Heart left ventricle (tissue), 16 donors: ENCODE measurements at regions not wholly inside any gene's neighbourhood (a gene's known extent, or its start where the extent isn't known, plus 50 kb on each side); places are given as distances from the start of the nearest gene placed in this dataset.

Source experiments
- ATAC-seq, 4 donors: fragments of 200-7000 bp; cut with Tn5 transposase; one replicate each; pipeline ENCODE4 v1.9.1; 2020 to 2022; ENCODE audit warnings: moderate library complexity in 4 of 4, mild to moderate bottlenecking in 3 of 4, moderate number of reproducible peaks in 1 of 4
- DNase-seq, 5 donors: peaks; one replicate each; pipeline ENCODE4 v3.0.0-alpha.2; 2020
- H3K27ac ChIP-seq, 12 donors: fragments of 200-600 bp; sonication (generic) in 4 of 12; one replicate each; pipeline versions ENCODE4 v1.5.0 to v1.8.0; 2016 to 2022; ENCODE audit warnings: mild to moderate bottlenecking in 2 of 12
- H3K27me3 ChIP-seq, 9 donors: fragments of 200-600 bp; sonication (generic) in 2 of 9; one replicate each; pipeline versions ENCODE4 v1.5.1 to v1.8.0; 2016 to 2022; ENCODE audit warnings: mild to moderate bottlenecking in 3 of 9
- H3K36me3 ChIP-seq, 9 donors: fragments of 200-600 bp; sonication (generic) in 2 of 9; one replicate each; pipeline versions ENCODE4 v1.5.0 to v1.8.0; 2018 to 2022; ENCODE audit warnings: mild to moderate bottlenecking in 2 of 9
- H3K4me1 ChIP-seq, 12 donors: fragments of 200-600 bp; sonication (generic) in 4 of 12; one replicate each; pipeline versions ENCODE4 v1.5.0 to v1.8.0; 2016 to 2022; ENCODE audit warnings: mild to moderate bottlenecking in 3 of 12
- H3K4me3 ChIP-seq, 12 donors: fragments of 200-600 bp; sonication (generic) in 4 of 12; one replicate each; pipeline versions ENCODE4 v1.5.0 to v1.8.0; 2017 to 2022; ENCODE audit warnings: mild to moderate bottlenecking in 9 of 12, moderate library complexity in 4 of 12
- H3K9me3 ChIP-seq, 12 donors: fragments of 200-600 bp; sonication (generic) in 4 of 12; one replicate each; pipeline versions ENCODE4 v1.5.0 to v1.8.0; 2016 to 2022; ENCODE audit warnings: mild to moderate bottlenecking in 1 of 12
- POLR2A ChIP-seq, 2 donors: fragments of 450-650 bp; IDR thresholded peaks; one replicate each; pipeline ENCODE4 v1.6.1; 2017; ENCODE audit warnings: antibody characterized with exemption in 2 of 2, mild to moderate bottlenecking in 2 of 2, moderate library complexity in 2 of 2
- WGBS, 4 donors: extraction: QIAGEN DNeasy Blood & Tissue Kit in 2 of 4; methylation state at CpG; one replicate each; pipeline versions ENCODE4 v1.1.5 to v1.1.7; 2013 to 2018; 5-methylcytosine and 5-hydroxymethylcytosine counted together
- intact Hi-C, 10 donors: fragments of 100-400 bp; cut with DNase I; formaldehyde crosslinking; loops; one replicate each; pipeline versions ENCODE4 v1.11.1 to v1.14.2; 2022
- TF ChIP-seq, protein P1 (sequence below), 12 donors: fragments of 200-600 bp; sonication (generic) in 4 of 12; IDR thresholded peaks; one replicate each; pipeline versions ENCODE4 v1.5.0 to v1.8.0; 2018 to 2022; ENCODE audit warnings: antibody characterized with exemption in 12 of 12, mild to moderate bottlenecking in 5 of 12
- donor health status: ischemic (EF 13 %, LVEDD 7.1; RV severe dilation, severe dysfunction).
- donor health status: healthy with polysubstance abuse.
- donor health status: DM: no; HTN: yes; CAD: no.
- donor health status: DM: no; HTN: no; CAD: no.
- donor health status: ischemic (EF 25% LVEDD 6.9; RV normal size, moderate dysfunction).
- donor health status: ischemic (EF 25% LVEDD 5.7; RV mildly dilated, moderate dysfunction).
- donor health status: healthy.
- donor health status: DM: yes; HTN: yes; CAD: no.
- donor health status: ischemic (EF 35%, LVEDD 5.7; RV mildly dilated, moderate dysfunction).
- donor health status: nonischemic (EF 11% LVEDD 7.7; RV severe dilation, severe dysfunction).
- donor health status: DM: yes; HTN: yes; CAD: no.
- donor health status: PGD.
- donor health status: ischemic (EF 29% LVEDD 5.4; RV normal size, mild dysfunction).
- donor health status: nonischemic (EF 23%, LVEDD 6.1; RV moderate dilation, normal function).

DNA sequence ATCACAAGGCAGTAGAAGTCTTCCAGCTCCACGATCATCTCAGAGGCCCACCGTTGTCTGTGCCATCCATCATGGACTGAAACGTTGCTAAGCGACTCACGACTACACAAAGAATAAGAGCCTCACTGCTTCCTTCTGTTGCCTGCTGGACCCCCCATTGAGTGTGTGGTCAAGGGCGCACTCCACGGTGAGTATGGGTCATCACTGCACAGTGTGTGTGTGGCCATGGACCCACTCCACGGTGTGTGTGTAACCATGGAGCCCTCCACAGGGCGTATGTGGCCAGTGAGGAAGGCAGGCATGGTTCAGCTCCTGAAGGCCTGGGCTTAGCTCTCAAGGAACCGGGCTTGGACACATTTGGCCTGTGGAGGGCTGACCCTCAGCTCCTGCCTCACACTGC is 123.4 kb upstream of the AFDN start:
- intact Hi-C loops = loop anchor here in 1 of 10 donors (10.0 kb wide), 1 partner anchor 191 kb away; no protein-coding TSS in a partner anchor
- no peak for TF ChIP-seq POLR2A (IDR thresholded peaks at IDR 0.05)
- TF ChIP-seq, protein P1, sequence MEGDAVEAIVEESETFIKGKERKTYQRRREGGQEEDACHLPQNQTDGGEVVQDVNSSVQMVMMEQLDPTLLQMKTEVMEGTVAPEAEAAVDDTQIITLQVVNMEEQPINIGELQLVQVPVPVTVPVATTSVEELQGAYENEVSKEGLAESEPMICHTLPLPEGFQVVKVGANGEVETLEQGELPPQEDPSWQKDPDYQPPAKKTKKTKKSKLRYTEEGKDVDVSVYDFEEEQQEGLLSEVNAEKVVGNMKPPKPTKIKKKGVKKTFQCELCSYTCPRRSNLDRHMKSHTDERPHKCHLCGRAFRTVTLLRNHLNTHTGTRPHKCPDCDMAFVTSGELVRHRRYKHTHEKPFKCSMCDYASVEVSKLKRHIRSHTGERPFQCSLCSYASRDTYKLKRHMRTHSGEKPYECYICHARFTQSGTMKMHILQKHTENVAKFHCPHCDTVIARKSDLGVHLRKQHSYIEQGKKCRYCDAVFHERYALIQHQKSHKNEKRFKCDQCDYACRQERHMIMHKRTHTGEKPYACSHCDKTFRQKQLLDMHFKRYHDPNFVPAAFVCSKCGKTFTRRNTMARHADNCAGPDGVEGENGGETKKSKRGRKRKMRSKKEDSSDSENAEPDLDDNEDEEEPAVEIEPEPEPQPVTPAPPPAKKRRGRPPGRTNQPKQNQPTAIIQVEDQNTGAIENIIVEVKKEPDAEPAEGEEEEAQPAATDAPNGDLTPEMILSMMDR (IDR thresholded peaks at IDR 0.05) = no peak
- ATAC-seq (no peak), DNase-seq (no peak)
- no peaks in the 10 kb centered on the region for H3K9me3 ChIP-seq
- H3K36me3 ChIP-seq = no peaks in the 10 kb centered on the region
- H3K4me1 ChIP-seq = peaks cover 0 to 21% (median 16%) of the 10 kb centered on the region in 12 donors
- no peak overlapping the region for H3K4me3 ChIP-seq
- no peak overlapping the region for H3K27ac ChIP-seq
- WGBS, 4 donors = 92 to 96% (median 95%) methylated on average over 8 to 10 of the region's 10 CpGs
- no peaks in the 10 kb centered on the region for H3K27me3 ChIP-seq

DNA sequence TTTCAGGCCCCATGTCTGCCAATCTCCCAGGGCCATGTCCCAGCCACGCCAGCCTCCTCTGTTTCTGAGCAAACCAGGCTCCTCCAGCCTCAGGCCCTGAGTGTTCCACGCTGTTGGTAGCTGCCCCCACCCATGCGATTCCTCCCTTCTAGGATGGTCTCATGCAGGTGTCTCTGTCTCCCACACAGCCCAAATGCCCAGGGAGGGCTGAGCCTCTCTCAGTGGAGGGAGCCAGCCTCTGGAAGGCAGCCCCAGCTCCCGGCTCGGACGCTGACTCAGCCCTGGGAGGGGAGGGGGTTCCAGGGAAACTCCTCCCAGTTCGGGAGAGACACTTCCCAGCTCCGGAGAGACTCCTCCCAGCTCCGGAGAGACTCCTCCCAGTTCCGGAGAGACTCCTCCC is 122.9 kb upstream of the AFDN start:
- Histone ChIP-seq H3K4me3 (no peak overlapping the region), H3K27me3 (no peaks in the 10 kb centered on the region), H3K36me3 (no peaks in the 10 kb centered on the region), H3K4me1 (peaks cover 0 to 20% (median 14%) of the 10 kb centered on the region in 12 donors), H3K27ac (no peak overlapping the region), H3K9me3 (no peaks in the 10 kb centered on the region)
- DNase-seq (no peak), ATAC-seq (no peak)
- no peak for TF ChIP-seq POLR2A (IDR thresholded peaks at IDR 0.05)
- TF ChIP-seq, protein P1 (IDR thresholded peaks at IDR 0.05) = no peak
- WGBS, 4 donors = 89 to 100% (median 97%) methylated on average over 3 to 10 of the region's 10 CpGs
- intact Hi-C loops = loop anchor here in 1 of 10 donors (10.0 kb wide), 1 partner anchor 191 kb away; no protein-coding TSS in a partner anchor

DNA sequence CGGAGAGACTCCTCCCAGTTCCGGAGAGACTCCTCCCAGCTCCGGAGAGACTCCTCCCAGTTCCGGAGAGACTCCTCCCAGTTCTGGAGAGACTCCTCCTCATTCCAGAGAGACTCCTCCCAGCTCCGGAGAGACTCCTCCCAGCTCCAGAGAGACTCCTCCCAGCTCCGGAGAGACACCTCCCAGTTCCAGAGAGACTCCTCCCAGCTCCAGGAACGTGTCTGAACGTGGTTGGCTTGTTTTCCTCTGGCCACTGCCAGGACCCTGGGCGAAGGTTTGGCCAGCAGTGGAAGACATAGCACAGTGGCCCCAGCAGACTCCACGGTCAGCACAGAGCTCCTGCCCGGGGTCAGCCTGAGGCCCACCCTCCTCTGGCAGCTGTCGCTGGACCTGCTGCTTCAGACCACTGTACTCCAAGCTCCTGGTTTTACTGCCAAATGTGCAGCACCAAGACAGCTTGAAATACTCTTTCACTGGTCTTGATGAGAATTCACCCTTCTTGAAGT is 122.3 kb upstream of the AFDN start:
- ATAC-seq (no peak), DNase-seq (no peak)
- no peak overlapping the region for H3K27ac ChIP-seq
- peaks cover 0 to 13% (median 9%) of the 10 kb centered on the region in 12 donors for H3K4me1 ChIP-seq
- no peaks in the 10 kb centered on the region for H3K36me3 ChIP-seq
- no peaks in the 10 kb centered on the region for H3K9me3 ChIP-seq
- 72 to 80% (median 76%) methylated on average over 12 of the region's 12 CpGs for WGBS, 4 donors
- intact Hi-C loops = loop anchor here in 1 of 10 donors (10.0 kb wide), 1 partner anchor 190 kb away; no protein-coding TSS in a partner anchor
- no peak for TF ChIP-seq POLR2A (IDR thresholded peaks at IDR 0.05)
- TF ChIP-seq, protein P1 (IDR thresholded peaks at IDR 0.05) = no peak
- H3K4me3 ChIP-seq = no peak overlapping the region
- no peaks in the 10 kb centered on the region for H3K27me3 ChIP-seq

DNA sequence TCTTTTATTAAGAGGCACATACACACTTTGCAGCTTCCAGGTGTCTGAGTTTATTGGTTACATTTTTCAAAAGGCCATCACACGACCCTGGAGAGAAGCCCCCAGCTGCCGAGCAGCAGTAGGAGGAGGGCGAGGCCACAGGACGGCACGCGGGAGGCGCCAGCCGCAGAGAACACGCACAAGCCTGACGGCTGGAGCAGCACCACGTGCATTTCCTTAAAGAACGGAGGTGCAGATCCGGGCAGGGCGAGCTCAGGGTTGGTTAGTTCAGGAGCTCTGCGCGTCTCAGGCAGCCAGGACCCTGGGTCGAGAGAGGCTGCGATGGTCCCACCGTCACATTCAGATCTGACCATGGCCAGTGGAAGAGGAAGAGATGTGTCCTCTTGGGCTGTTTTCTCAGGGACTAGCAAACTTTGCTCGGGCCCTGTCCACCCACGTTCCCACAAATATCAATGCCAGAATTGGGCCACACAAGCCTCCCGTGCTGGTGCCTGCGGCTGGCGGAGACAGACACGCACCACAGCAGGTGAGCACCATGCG is 121.4 kb upstream of the AFDN start:
- no peak for ATAC-seq

More for the DNA sequence above, 121.4 kb upstream of the AFDN start:
- Histone ChIP-seq H3K4me1 (peaks cover 0 to 8% (median 2%) of the 10 kb centered on the region in 12 donors), H3K27me3 (no peaks in the 10 kb centered on the region), H3K27ac (no peak overlapping the region), H3K36me3 (no peaks in the 10 kb centered on the region), H3K4me3 (no peak overlapping the region), H3K9me3 (no peaks in the 10 kb centered on the region)
- intact Hi-C loops = loop anchor here in 1 of 10 donors (10.0 kb wide), 1 partner anchor 190 kb away; no protein-coding TSS in a partner anchor
- peak in 1 of 5 donors; percentile 33 for DNase-seq
- no peak for TF ChIP-seq POLR2A (IDR thresholded peaks at IDR 0.05)
- TF ChIP-seq, protein P1 (IDR thresholded peaks at IDR 0.05) = no peak
- WGBS, 4 donors = 84 to 92% (median 89%) methylated on average over 25 to 26 of the region's 26 CpGs
